ENCODE measurements at regions not wholly inside any gene's neighbourhood (a gene's known extent, or its start where the extent isn't known, plus 50 kb on each side); places are given as distances from the start of the nearest gene placed in this dataset.

DNA sequence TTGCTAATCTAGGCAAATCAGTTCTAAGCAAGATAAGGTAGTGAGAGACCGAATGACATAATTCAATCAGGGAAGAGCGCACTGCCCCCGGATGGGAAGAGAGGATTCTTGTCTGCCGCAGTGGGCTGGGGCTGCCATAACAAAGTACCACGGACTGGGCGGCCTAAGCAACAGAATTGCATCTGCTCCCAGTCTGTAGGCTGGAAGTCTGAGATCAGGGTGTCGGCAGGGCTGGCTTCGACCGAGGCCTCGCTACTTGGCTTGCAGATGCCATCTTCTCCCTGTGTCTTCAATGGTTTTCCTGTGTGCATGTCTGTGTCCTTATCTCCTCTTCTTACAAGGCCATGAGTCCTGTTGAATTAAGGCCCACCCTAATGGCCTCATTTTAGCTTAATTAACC, 59.7 kb upstream of the TMEM72 start:
- Mint-ChIP-seq H3K4me3 (no peak overlapping the region), H3K27ac (no peak overlapping the region), H3K36me3 (no peaks in the 10 kb centered on the region), H3K4me1 (no peaks in the 10 kb centered on the region), H3K9me3 (peaks cover 0 to 6% (median 0%) of the 10 kb centered on the region in 7 donors), H3K27me3 (no peaks in the 10 kb centered on the region)
- no peak for ATAC-seq (ENCODE audit: low read depth in 2 of 2)
- no peak for DNase-seq

DNA sequence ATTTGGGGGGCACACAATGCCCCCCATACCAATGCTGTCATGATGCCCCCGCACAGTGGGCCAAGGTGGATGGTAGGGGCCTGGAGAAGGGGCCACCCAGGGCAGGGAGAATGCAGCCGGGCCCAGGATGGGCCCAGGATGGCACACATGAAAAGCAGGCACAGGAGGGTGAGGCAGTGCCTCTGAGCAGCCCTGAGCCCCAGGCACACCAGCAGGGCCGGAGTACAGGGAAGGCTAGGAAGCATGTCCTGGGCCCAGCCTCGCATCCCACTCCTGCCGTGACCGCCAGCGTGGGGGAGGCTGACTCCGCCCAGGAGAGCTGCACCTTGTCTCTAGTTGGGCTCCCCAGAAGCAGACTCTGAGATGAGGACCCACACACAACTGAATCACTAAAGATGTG, 59.3 kb upstream of the TMEM72 start:
- Mint-ChIP-seq H3K27ac (no peak overlapping the region), H3K4me1 (no peaks in the 10 kb centered on the region), H3K36me3 (no peaks in the 10 kb centered on the region), H3K4me3 (no peak overlapping the region), H3K9me3 (peaks cover 0 to 6% (median 0%) of the 10 kb centered on the region in 7 donors), H3K27me3 (no peaks in the 10 kb centered on the region)
- ATAC-seq (ENCODE audit: low read depth in 2 of 2) (no peak), DNase-seq (no peak)

DNA sequence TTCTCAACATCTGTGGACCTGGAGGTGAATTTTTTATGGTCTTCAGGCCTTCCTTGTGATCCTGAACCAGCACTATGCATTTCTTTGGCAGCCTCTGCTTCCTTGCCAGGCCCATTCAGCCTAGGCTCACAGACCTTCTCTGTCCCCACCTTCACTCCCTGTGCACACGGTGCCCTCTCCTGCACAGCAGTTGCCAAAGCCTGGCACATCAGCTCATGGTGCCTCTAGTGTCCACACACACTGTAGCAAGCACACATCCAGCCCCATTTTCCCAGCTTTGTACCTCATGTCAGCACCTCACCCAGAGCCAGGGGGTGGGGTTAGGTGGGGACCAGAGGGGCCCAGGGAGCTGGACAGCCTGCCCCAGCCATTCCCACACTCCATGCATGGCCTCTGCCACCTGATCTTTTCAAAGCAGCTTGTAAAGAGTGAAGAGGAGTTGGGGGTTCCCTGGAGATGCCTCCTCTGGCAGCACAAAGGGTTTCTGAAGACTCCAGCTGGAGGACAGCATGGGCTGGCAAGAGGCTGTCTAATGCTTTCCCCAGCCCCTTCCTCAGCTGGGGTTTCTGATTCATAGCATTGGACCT, 57.9 kb upstream of the TMEM72 start:
- Mint-ChIP-seq H3K9me3 (peaks cover 0 to 6% (median 0%) of the 10 kb centered on the region in 7 donors), H3K4me3 (no peak overlapping the region), H3K27ac (no peak overlapping the region), H3K36me3 (no peaks in the 10 kb centered on the region), H3K4me1 (no peaks in the 10 kb centered on the region), H3K27me3 (no peaks in the 10 kb centered on the region)
- ATAC-seq (ENCODE audit: low read depth in 2 of 2) (no peak), DNase-seq (no peak)

DNA sequence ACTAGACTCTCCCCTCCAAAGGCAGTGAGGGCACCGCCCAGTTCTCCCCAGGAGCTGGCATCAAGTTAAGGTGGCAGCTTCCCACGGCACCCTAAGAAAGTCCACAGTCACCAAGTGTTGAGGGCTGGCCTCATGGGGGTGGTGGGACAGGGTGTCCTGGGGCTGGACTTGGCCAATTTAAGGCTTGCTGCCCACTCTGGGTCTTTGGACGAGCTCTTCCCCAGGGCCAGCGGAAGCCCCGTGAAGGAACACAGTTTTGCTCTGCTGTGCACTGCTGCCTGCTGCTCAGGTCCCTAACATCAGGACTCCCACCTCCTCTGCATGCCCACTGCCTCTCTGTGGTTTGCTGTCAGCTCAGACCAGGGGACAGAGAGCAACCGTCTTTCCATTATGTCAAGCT, 57.3 kb upstream of the TMEM72 start:
- H3K27me3 Mint-ChIP-seq, result no peaks in the 10 kb centered on the region
- DNase-seq (no peak), ATAC-seq (ENCODE audit: low read depth in 2 of 2) (no peak)
- no peak overlapping the region for H3K4me3 Mint-ChIP-seq
- H3K4me1 Mint-ChIP-seq, result no peaks in the 10 kb centered on the region
- H3K27ac Mint-ChIP-seq, result no peak overlapping the region
- H3K36me3 Mint-ChIP-seq, result no peaks in the 10 kb centered on the region
- H3K9me3 Mint-ChIP-seq, result peaks cover 0 to 5% (median 0%) of the 10 kb centered on the region in 7 donors

DNA sequence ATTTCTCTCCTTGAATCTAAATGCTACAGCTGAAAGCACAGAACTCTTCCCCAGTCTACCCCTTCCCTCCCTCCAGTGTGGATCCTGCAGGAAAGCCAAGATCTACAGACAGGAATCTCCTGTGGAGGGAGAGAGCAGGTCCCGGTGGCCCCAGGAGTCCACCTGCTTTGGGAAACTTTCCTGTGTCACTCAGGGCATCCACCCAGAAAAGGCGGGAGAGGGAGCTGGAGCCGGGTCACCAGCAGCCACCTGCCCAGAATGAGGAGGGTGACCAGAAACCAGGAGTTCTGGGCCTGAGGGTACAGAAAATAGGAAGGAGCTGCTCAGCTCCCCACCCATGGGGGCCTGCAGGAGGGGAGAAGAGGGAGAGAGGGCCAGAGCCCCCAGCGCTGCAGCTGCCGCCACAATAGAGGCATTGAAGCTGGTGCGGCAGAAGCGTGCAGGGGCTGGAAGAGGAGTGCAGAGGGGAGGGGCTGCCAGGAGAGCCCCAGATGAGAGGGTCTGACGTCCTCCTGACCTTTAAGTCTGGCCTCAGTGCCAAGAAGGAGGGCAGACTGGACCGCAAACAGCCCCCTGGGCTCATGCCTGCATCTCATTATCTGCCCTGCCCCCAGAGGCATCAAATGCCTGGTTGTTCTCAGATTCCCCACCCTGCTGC, 56.3 kb upstream of the TMEM72 start:
- Mint-ChIP-seq H3K9me3 (no peaks in the 10 kb centered on the region), H3K4me1 (no peaks in the 10 kb centered on the region), H3K27ac (no peak overlapping the region), H3K4me3 (no peak overlapping the region), H3K27me3 (no peaks in the 10 kb centered on the region), H3K36me3 (no peaks in the 10 kb centered on the region)
- DNase-seq, result no peak
- no peak for ATAC-seq (ENCODE audit: low read depth in 2 of 2)

DNA sequence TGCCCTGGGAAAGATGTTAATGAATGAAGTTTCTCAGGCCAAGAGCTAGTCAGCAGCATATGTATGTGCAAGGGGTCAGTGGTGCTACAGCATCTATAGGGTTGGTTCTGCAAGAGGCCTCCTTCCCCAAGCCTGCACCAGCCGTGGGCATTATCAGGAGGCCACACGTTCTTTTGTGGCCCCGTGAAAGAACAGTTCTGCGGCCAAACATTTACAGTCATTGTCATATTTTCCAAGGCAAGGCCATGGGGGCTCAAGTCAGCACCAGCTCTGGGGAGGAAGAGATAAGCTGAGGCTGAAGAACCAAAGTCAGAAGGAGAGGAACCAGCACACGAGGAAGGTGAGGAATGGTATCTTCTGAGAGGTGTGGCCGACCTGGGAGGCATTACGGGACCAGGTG, 54.4 kb upstream of the TMEM72 start:
- Mint-ChIP-seq H3K27me3 (peaks cover 0 to 10% (median 5%) of the 10 kb centered on the region in 3 donors), H3K4me3 (no peak overlapping the region), H3K9me3 (no peaks in the 10 kb centered on the region), H3K27ac (peak overlapping the region in 1 of 6 donors; percentile 1), H3K36me3 (no peaks in the 10 kb centered on the region), H3K4me1 (no peaks in the 10 kb centered on the region)
- no peak for ATAC-seq (ENCODE audit: low read depth in 2 of 2)
- DNase-seq, result no peak

DNA sequence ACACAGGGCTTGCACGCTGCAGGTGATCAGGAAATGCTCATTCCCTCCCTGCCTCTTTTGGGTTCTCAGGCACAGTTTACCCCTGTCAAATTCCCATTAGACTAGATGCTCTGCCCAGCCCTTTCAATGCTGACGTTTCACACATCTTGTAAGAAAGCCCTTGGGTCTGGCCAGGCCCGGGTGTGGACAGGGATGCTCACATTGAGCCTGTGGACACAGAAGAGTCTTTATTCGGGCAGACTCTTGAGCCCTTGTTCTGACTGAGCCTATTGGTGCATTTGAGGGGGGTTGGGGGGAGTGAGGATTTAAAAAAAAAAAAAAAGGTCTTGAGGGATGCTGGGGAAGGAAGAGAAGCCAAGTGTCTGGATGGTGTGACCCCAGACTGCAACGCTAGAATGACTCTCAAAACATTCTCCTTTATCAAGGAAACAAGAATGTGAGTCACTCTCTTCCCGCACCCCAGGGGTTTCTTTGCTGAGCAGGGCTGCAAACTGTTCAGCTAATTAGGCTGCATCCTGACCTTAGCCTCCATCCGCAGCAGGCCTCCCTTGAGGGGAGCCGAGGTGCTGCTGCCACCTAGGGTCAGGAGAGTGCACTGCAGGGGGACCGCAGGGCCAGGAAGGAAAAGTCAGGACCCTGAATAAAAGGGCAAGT, 53.6 kb upstream of the TMEM72 start:
- no peak overlapping the region for H3K27ac Mint-ChIP-seq
- H3K4me1 Mint-ChIP-seq, result peaks cover 0 to 7% (median 2%) of the 10 kb centered on the region in 3 donors
- peak; percentile 28 for DNase-seq
- peaks cover 4 to 17% (median 11%) of the 10 kb centered on the region in 3 donors for H3K27me3 Mint-ChIP-seq
- no peaks in the 10 kb centered on the region for H3K36me3 Mint-ChIP-seq
- H3K4me3 Mint-ChIP-seq, result no peak overlapping the region
- peak in 1 of 2 donors; percentile 60 for ATAC-seq (ENCODE audit: low read depth in 2 of 2)
- H3K9me3 Mint-ChIP-seq, result no peaks in the 10 kb centered on the region

DNA sequence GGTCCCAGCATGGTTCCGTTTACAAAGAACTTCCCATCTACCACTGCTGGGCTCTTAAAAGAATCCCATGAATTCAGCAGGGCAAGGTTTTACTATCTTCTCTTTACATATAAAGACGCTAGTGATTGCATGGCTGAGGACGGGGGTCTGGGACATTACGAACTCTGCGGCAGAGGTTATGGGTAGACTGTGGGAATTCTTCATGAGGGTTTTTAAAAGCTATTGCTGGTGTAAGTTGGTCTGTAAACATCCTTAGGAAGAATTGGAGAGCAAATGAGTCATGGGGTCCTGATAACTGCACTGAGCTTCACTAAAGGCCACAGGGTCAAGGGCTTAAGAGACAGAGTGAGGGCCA, 53.1 kb upstream of the TMEM72 start:
- Mint-ChIP-seq H3K4me3 (no peak overlapping the region), H3K27ac (no peak overlapping the region), H3K9me3 (no peaks in the 10 kb centered on the region), H3K36me3 (no peaks in the 10 kb centered on the region), H3K27me3 (peaks cover 7 to 22% (median 16%) of the 10 kb centered on the region in 3 donors), H3K4me1 (peaks cover under 1 to 9% (median 4%) of the 10 kb centered on the region in 3 donors)
- ATAC-seq (ENCODE audit: low read depth in 2 of 2), result no peak
- DNase-seq, result no peak

DNA sequence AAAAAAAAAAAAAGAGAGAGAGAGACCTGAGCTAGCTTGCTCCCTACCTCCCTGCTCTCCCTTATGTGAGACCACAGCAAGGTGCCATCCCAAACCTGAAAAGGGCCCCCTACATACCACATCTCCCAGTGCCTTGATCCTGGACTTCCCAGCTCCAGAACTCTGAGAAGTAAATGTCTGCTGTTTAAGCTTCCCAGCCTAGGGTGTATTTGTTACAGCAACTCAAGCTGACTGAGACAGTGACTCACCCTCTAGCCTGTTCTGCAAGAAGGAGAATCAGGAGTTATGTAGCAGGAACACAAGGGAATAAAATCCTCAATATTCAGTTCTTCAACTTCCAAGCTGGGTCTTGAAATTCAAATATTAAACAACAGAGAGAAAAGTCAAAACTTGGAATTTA, 52.1 kb upstream of the TMEM72 start:
- Mint-ChIP-seq H3K36me3 (no peaks in the 10 kb centered on the region), H3K27me3 (peaks cover 13 to 31% (median 25%) of the 10 kb centered on the region in 3 donors), H3K27ac (no peak overlapping the region), H3K9me3 (no peaks in the 10 kb centered on the region), H3K4me1 (peaks cover 6 to 14% (median 8%) of the 10 kb centered on the region in 3 donors), H3K4me3 (no peak overlapping the region)
- ATAC-seq (ENCODE audit: low read depth in 2 of 2) (no peak), DNase-seq (no peak)

DNA sequence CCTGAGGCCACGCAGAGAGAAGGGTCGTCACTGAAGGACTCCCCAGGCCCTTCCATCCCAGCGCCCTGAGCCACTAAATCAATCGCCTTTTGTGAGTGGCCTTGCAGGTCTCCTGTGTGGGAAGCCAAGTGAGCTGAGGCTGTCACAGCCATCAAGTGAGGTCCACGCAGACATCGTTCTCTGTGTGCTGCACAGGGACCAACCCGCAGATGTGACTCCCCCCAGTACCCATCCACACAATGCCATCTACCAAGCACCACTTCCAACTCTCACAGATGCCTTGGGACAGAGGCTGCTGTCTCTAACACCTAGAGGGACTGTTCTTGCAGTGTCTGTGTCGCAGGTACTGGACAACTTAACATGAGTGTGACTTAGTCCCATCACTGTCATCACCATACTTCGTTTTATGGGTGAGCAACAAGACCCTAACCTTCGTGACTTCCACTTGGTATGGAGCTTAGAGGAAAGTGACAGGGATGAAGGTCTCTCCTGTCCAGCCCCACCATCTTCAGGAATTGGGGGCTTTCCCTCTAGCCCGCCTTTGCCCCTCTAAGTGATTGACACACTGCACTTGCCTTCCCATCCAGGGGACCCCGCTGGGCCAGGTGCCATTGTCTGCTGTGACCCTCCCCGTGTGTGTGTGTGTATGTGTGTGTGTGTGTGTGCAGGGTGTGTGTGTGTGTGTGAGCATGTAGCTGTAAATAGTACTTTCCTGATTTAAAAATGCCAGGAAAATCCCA, 51.4 kb upstream of the TMEM72 start:
- H3K4me3 Mint-ChIP-seq, result no peak overlapping the region
- H3K4me1 Mint-ChIP-seq, result peaks cover 13 to 22% (median 16%) of the 10 kb centered on the region in 3 donors
- H3K27me3 Mint-ChIP-seq, result peaks cover 15 to 39% (median 32%) of the 10 kb centered on the region in 3 donors
- no peak for DNase-seq
- no peak for ATAC-seq (ENCODE audit: low read depth in 2 of 2)
- no peak overlapping the region for H3K27ac Mint-ChIP-seq
- no peaks in the 10 kb centered on the region for H3K36me3 Mint-ChIP-seq
- no peaks in the 10 kb centered on the region for H3K9me3 Mint-ChIP-seq

DNA sequence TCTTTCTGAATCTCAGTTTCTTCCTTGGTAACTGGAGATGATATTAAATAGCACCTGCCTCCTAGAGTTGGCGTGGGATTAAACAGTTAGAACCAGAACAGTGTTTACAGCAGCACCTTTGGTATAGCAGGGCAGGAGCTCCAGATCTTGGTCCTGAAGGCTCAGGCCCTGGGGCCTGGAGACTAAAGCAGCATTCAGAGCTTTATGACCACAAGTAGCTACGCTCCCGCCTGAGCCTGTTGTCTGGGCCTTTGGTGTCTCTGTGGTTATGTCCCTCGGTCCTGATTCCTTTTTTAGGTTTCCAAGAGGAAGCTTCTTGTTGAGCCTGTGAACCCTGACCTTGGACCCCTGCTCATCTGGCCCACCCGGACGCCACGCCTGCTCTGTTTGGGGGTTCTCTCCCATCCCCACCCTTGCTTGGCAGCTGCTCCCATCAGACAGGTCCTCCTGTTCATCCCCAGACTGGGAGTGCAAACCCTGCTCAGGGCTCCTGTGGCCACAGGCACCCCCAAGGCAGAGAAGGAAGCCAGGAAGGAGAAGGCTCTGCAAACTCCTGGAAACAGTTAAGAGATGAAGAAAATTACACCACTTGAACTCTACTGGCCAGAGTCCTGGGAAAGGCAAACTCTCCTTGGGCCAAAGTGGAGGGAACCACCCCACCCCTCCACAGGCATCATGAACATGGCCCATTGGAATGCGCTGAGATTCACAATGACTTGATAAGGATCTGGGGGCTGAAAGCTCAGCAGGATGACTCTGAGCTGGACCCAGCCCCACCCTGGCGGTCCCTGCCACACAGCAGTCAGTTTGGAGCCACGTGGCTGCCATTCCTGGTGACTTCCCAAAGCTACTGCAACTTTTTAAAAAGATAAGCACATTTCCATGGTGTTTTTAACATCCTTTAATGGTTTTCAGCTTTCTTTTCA, 50.1 kb upstream of the TMEM72 start:
- Mint-ChIP-seq H3K27me3 (peaks cover 27 to 47% (median 46%) of the 10 kb centered on the region in 3 donors), H3K9me3 (no peaks in the 10 kb centered on the region), H3K27ac (no peak overlapping the region), H3K4me1 (peaks cover 16 to 22% (median 16%) of the 10 kb centered on the region in 3 donors), H3K36me3 (no peaks in the 10 kb centered on the region), H3K4me3 (no peak overlapping the region)
- ATAC-seq (ENCODE audit: low read depth in 2 of 2) (no peak), DNase-seq (no peak)

All from naive B cell (primary cell).